OCI-LY1 (cell line): ENCODE measurements at regions not wholly inside any gene's neighbourhood (a gene's known extent, or its start where the extent isn't known, plus 50 kb on each side); places are given as distances from the start of the nearest gene placed in this dataset.

Experiments
- H2AFZ ChIP-seq: fragments of 200-600 bp; sonication (generic), shearing (Covaris generic); 2 replicates; pipeline ENCODE4 v1.6.0; 2014; ENCODE audit warnings: antibody characterized with exemption, mild to moderate bottlenecking, low read length
- H3F3A ChIP-seq: fragments of 200-600 bp; sonication (generic), shearing (Covaris generic); 2 replicates; pipeline ENCODE4 v1.6.0; 2014; ENCODE audit warnings: mild to moderate bottlenecking, antibody characterized with exemption, low read length, moderate library complexity; ENCODE audit not compliant: insufficient read depth
- H3K27ac ChIP-seq: fragments of 200-600 bp; sonication (generic); 2 replicates; pipeline ENCODE4 v1.5.1; 2014; ENCODE audit warnings: low read length, mixed run types, mild to moderate bottlenecking, low read depth; ENCODE audit not compliant: poor library complexity, severe bottlenecking
- H3K27me3 ChIP-seq: fragments of 200-600 bp; sonication (generic); 2 replicates; pipeline ENCODE4 v1.6.0; 2014; ENCODE audit warnings: antibody characterized with exemption, mild to moderate bottlenecking, low read length, moderate library complexity; ENCODE audit not compliant: insufficient read depth
- H3K36me3 ChIP-seq: fragments of 200-600 bp; sonication (generic); 2 replicates; pipeline ENCODE4 v1.6.1; 2014; ENCODE audit warnings: mild to moderate bottlenecking, antibody characterized with exemption, low read length, moderate library complexity, mixed read lengths; ENCODE audit not compliant: insufficient read depth
- H3K4me1 ChIP-seq: fragments of 200-600 bp; sonication (generic); 2 replicates; pipeline ENCODE4 v1.5.1; 2014; ENCODE audit warnings: mild to moderate bottlenecking, low read length, moderate library complexity; ENCODE audit not compliant: insufficient read depth, severe bottlenecking
- H3K4me2 ChIP-seq: fragments of 200-600 bp; sonication (generic), shearing (Covaris generic); 2 replicates; pipeline ENCODE4 v1.6.1; 2014; ENCODE audit warnings: low read length
- H3K4me3 ChIP-seq: fragments of 200-600 bp; sonication (generic); 2 replicates; pipeline ENCODE4 v1.5.1; 2014; ENCODE audit warnings: low read length, low read depth, mild to moderate bottlenecking, mixed read lengths; ENCODE audit not compliant: poor library complexity, severe bottlenecking
- H3K79me2 ChIP-seq: fragments of 200-600 bp; shearing (Covaris generic); 2 replicates; pipeline ENCODE4 v1.6.1; 2016; ENCODE audit warnings: mixed run types, low read length, mixed read lengths; ENCODE audit not compliant: insufficient read depth
- H3K9ac ChIP-seq: fragments of 200-600 bp; sonication (generic), shearing (Covaris generic); 2 replicates; pipeline ENCODE4 v1.6.1; 2014; ENCODE audit warnings: mild to moderate bottlenecking, low read length, mixed read lengths
- H3K9me2 ChIP-seq: fragments of 200-600 bp; sonication (generic), shearing (Covaris generic); 2 replicates; pipeline ENCODE4 v1.6.1; 2014; ENCODE audit warnings: low read depth, mild to moderate bottlenecking, low read length, mixed read lengths
- H3K9me3 ChIP-seq: fragments of 200-600 bp; shearing (Covaris generic); 2 replicates; pipeline ENCODE4 v1.6.1; 2014; ENCODE audit warnings: low read length, mixed read lengths
- H4K20me1 ChIP-seq: fragments of 200-600 bp; sonication (generic), shearing (Covaris generic); 2 replicates; pipeline ENCODE4 v1.6.0; 2016; ENCODE audit warnings: mild to moderate bottlenecking, low read length; ENCODE audit not compliant: insufficient read depth
- EZH2 ChIP-seq: fragments of 200-600 bp; sonication (generic), shearing (Covaris generic); IDR thresholded peaks from 2 replicates; pipeline ENCODE4 v1.8.0; 2017; ENCODE audit warnings: borderline replicate concordance, mixed run types, mild to moderate bottlenecking, antibody characterized with exemption, low read length, moderate library complexity, mixed read lengths
- TF ChIP-seq, protein P1 (sequence below): fragments of 200-600 bp; sonication (generic), shearing (Covaris generic); IDR thresholded peaks from 2 replicates; pipeline ENCODE4 v1.5.1; 2017; ENCODE audit warnings: mild to moderate bottlenecking, antibody characterized with exemption, low read length, moderate library complexity, mixed read lengths

DNA sequence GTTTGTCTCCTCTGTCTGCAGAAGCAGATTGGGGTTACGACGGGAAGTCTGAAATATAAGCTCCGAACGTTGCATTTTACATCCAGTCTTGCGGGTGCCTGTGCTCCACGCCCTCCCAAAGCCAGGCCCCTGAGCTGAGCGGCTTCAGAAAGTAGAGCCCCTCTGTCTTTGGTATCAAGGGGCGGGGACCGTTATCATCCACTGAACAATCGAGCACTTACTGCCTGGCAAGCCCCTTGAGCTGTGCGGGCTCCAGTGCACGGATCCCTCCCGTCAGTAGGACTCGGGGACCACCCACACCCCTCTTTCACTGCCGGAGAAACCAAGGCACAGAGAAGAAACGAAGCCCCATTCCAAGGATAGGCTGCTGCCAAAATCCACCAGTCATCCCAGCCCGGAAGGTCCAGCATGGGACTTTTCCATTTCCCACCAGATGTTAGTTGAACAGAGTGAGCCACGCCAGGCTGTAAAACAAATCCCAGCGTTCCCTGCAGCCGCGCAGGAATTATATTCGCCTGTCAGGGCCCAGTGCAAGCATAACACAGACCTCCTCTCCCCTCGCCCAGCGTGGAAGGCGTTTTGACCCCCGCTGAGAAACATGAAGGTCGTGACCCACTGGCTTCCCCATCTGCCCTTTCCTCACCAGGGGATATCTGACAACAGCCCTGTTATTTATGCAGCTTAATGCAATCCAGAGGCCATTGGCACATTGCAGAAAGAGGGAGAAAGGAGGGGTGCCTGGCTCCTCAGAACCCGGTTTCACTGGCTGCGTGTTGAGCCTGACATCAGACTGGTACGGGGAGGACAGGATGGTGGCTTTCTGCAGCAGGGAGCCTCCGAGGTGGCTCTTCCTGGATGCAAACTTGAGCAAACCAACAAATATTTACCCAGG lies 212.2 kb upstream of the FOXF1 start:
- no peaks in the 10 kb centered on the region for H4K20me1 ChIP-seq
- no peaks in the 10 kb centered on the region for H3K9me2 ChIP-seq
- no peak overlapping the region for H3K9ac ChIP-seq
- no peaks in the 10 kb centered on the region for H3K79me2 ChIP-seq
- H3K36me3 ChIP-seq, result no peaks in the 10 kb centered on the region
- no peak overlapping the region for H3K4me3 ChIP-seq
- no peaks in the 10 kb centered on the region for H3K4me1 ChIP-seq
- no peaks in the 10 kb centered on the region; the same call in 1 of the 2 replicates for H3K27me3 ChIP-seq
- no peak overlapping the region for H3K27ac ChIP-seq
- no peak overlapping the region for H2AFZ ChIP-seq
- H3K4me2 ChIP-seq, result no peak overlapping the region
- H3F3A ChIP-seq, result no peaks in the 10 kb centered on the region
- no peaks in the 10 kb centered on the region for H3K9me3 ChIP-seq
- TF ChIP-seq EZH2, result no peak
- TF ChIP-seq, protein P1, sequence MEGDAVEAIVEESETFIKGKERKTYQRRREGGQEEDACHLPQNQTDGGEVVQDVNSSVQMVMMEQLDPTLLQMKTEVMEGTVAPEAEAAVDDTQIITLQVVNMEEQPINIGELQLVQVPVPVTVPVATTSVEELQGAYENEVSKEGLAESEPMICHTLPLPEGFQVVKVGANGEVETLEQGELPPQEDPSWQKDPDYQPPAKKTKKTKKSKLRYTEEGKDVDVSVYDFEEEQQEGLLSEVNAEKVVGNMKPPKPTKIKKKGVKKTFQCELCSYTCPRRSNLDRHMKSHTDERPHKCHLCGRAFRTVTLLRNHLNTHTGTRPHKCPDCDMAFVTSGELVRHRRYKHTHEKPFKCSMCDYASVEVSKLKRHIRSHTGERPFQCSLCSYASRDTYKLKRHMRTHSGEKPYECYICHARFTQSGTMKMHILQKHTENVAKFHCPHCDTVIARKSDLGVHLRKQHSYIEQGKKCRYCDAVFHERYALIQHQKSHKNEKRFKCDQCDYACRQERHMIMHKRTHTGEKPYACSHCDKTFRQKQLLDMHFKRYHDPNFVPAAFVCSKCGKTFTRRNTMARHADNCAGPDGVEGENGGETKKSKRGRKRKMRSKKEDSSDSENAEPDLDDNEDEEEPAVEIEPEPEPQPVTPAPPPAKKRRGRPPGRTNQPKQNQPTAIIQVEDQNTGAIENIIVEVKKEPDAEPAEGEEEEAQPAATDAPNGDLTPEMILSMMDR, result no peak

DNA sequence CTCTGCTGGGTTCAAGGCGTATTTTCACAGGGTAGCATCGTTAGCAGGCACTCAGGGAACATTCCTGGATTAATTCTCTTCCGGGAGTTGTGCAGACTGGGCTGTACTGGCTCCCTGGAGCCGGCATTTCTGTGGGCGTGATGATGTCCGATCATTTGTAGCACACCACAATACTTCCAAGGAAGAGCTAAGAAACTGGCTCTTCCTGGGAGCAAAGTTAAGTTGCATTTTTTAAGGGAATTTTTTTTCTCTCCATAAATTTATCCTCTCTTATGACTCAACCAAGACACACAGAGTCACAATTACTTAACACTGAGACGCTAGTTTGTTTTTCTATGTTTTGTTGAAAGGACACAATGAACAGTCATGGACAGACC lies 211.6 kb upstream of the FOXF1 start:
- no peaks in the 10 kb centered on the region for H3K9me3 ChIP-seq
- no peak overlapping the region for H3K4me3 ChIP-seq
- no peak overlapping the region for H3K27ac ChIP-seq
- no peaks in the 10 kb centered on the region for H3K79me2 ChIP-seq
- no peaks in the 10 kb centered on the region for H3K4me1 ChIP-seq
- H3F3A ChIP-seq, result no peaks in the 10 kb centered on the region
- no peaks in the 10 kb centered on the region; the same call in 1 of the 2 replicates for H3K27me3 ChIP-seq
- H3K9me2 ChIP-seq, result no peaks in the 10 kb centered on the region
- no peaks in the 10 kb centered on the region for H3K36me3 ChIP-seq
- no peak overlapping the region for H3K9ac ChIP-seq
- no peak overlapping the region for H3K4me2 ChIP-seq
- H4K20me1 ChIP-seq, result no peaks in the 10 kb centered on the region
- TF ChIP-seq EZH2, result no peak
- TF ChIP-seq, protein P1, result no peak
- H2AFZ ChIP-seq, result no peak overlapping the region

DNA sequence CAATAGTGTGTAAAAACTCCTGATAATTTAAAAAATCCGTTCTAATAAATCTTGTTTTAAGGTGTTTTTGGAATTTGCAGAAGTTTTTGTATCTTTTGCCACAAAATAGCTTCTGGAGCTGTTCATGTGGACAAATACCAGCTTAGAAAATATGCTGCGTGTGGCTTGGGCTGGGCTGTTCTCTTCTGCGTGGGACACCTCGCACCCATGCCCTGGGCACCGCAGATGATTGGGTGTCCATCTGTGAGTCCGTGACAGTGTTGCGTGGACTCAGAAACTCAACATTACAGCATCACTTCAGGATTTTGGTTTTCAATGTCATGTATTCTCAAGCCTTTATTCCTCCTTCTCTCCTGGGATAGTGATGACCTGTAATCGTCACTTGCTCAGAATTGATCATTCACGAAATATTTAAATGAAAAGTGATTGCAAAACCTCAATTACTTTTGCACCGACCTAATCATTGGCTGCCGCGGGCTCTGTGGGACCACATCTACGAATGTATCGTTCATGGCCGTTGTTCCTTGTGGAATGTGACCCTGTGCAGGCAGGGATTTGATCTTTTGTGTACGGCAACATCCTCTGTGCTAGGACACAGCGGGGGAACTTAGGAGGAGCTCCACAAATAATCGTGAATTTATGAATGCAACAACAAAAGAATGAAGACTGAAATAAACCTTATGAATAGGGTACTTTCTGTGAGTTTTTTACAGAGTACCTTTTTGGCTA lies 210.3 kb upstream of the FOXF1 start:
- no peaks in the 10 kb centered on the region for H4K20me1 ChIP-seq
- no peak overlapping the region for H3K4me2 ChIP-seq
- H3K9me3 ChIP-seq, result no peaks in the 10 kb centered on the region
- H3K4me1 ChIP-seq, result no peaks in the 10 kb centered on the region
- no peak overlapping the region for H3K4me3 ChIP-seq
- H3K27me3 ChIP-seq, result peaks cover under 1% of the 10 kb centered on the region; the same call in 1 of the 2 replicates
- H3K9ac ChIP-seq, result no peak overlapping the region
- no peaks in the 10 kb centered on the region for H3K36me3 ChIP-seq
- no peak overlapping the region for H2AFZ ChIP-seq
- H3F3A ChIP-seq, result no peaks in the 10 kb centered on the region
- no peaks in the 10 kb centered on the region for H3K79me2 ChIP-seq
- TF ChIP-seq EZH2, result no peak
- TF ChIP-seq, protein P1, result no peak
- no peak overlapping the region for H3K27ac ChIP-seq
- H3K9me2 ChIP-seq, result no peaks in the 10 kb centered on the region
